PC-3 (cell line): ENCODE measurements at regions not wholly inside any gene's neighbourhood (a gene's known extent, or its start where the extent isn't known, plus 50 kb on each side); places are given as distances from the start of the nearest gene placed in this dataset.

ENCODE experiments used
- ATAC-seq: fragments of 200-7000 bp; cut with Tn5 transposase; 2 replicates; pipeline ENCODE4 v1.9.1; 2020; ENCODE audit warnings: mild to moderate bottlenecking, moderate library complexity
- BruUV-seq: library from RNA; stranded (reverse); fragments of 400-500 nt; replicated peaks from 2 replicates; lab custom pipeline; 2021; lab: Mats Ljungman, UMichigan
- CTCF ChIA-PET: fragments of 300-600 bp; sonication (Branson Sonifier 250); formaldehyde crosslinking; loops from one replicate; lab custom pipeline; 2022; ENCODE audit warnings: antibody characterized with exemption; lab: Charles Lee
- POLR2A ChIA-PET: fragments of 300-600 bp; sonication (Branson Sonifier 250); formaldehyde crosslinking; loops from one replicate; lab custom pipeline; 2022; ENCODE audit warnings: antibody characterized with exemption; ENCODE audit not compliant: unreplicated experiment; lab: Charles Lee
- DNase-seq: peaks from one replicate; pipeline ENCODE4 v3.0.0-alpha.2; 2015
- H2AFZ ChIP-seq: fragments of 300-600 bp; sonication (generic); 2 replicates; pipeline ENCODE4 v1.6.0; 2016; ENCODE audit warnings: antibody characterized with exemption, low read length
- H3F3A ChIP-seq: fragments of 300-600 bp; sonication (generic); one replicate; pipeline ENCODE4 v1.6.0; 2017; ENCODE audit warnings: antibody characterized with exemption, low read length, control low read depth, mild to moderate bottlenecking; ENCODE audit not compliant: unreplicated experiment
- H3K27ac ChIP-seq: fragments of 300-600 bp; sonication (generic); 2 replicates; pipeline ENCODE4 v1.5.1; 2016; ENCODE audit warnings: mild to moderate bottlenecking, low read length
- H3K27me3 ChIP-seq: fragments of 300-600 bp; sonication (generic); 2 replicates; pipeline ENCODE4 v1.6.1; 2016; ENCODE audit warnings: low read length, mixed read lengths
- H3K36me3 ChIP-seq: fragments of 300-600 bp; sonication (generic); 2 replicates; pipeline ENCODE4 v1.6.1; 2016; ENCODE audit warnings: low read depth, mixed run types, low read length, mixed read lengths
- H3K4me1 ChIP-seq: fragments of 300-600 bp; sonication (generic); 2 replicates; pipeline ENCODE4 v1.5.1; 2016; ENCODE audit warnings: low read length; ENCODE audit not compliant: insufficient read depth
- H3K4me2 ChIP-seq: fragments of 300-600 bp; sonication (generic); 2 replicates; pipeline ENCODE4 v1.6.0; 2016; ENCODE audit warnings: low read length
- H3K4me3 ChIP-seq: fragments of 300-600 bp; sonication (generic); 2 replicates; pipeline ENCODE4 v1.5.1; 2016; ENCODE audit warnings: mild to moderate bottlenecking, low read length, mixed read lengths
- H3K79me2 ChIP-seq: fragments of 300-600 bp; sonication (generic); 2 replicates; pipeline ENCODE4 v1.6.1; 2017; ENCODE audit warnings: low read length, mixed read lengths
- H3K9ac ChIP-seq: fragments of 300-600 bp; sonication (generic); 2 replicates; pipeline ENCODE4 v1.6.0; 2016; ENCODE audit warnings: mild to moderate bottlenecking, low read length
- H3K9me2 ChIP-seq: fragments of 300-600 bp; sonication (generic); replicated peaks from 2 replicates; pipeline ENCODE4 v1.6.1; 2016; ENCODE audit warnings: mixed run types, low read length, mixed read lengths
- H3K9me3 ChIP-seq: fragments of 300-600 bp; sonication (generic); 2 replicates; pipeline ENCODE4 v1.6.1; 2016; ENCODE audit warnings: low read length, mixed read lengths
- H4K20me1 ChIP-seq: fragments of 300-600 bp; sonication (generic); 2 replicates; pipeline ENCODE4 v1.6.1; 2016; ENCODE audit warnings: low read length, mixed read lengths
- CTCF ChIP-seq: fragments of 300-600 bp; sonication (generic); conservative IDR thresholded peaks from 2 replicates; pipeline ENCODE4 v1.5.1; 2017; ENCODE audit warnings: antibody characterized with exemption, low read depth, mild to moderate bottlenecking, low read length
- EZH2 ChIP-seq: fragments of 300-600 bp; sonication (generic); IDR thresholded peaks from one replicate; pipeline ENCODE4 v1.6.1; 2017; ENCODE audit warnings: antibody characterized with exemption, mild to moderate bottlenecking, low read length; ENCODE audit not compliant: unreplicated experiment
- EZH2phosphoT487 ChIP-seq: fragments of 300-600 bp; sonication (generic); IDR thresholded peaks from 2 replicates; pipeline ENCODE4 v1.6.1; 2018; ENCODE audit warnings: mild to moderate bottlenecking, antibody characterized with exemption, low read length, borderline replicate concordance
- intact Hi-C: fragments of 100-400 bp; cut with micrococcal nuclease; formaldehyde crosslinking; loops from 2 replicates; pipeline ENCODE4 v1.9.0; 2023

- H3K4me2 ChIP-seq: no peak overlapping the region
- no peak overlapping the region for H2AFZ ChIP-seq
- ChIA-PET POLR2A (no interaction called here), CTCF (no interaction called here)
- H3K79me2 ChIP-seq: no peaks in the 10 kb centered on the region
- ATAC-seq (no peak), DNase-seq (no peak)
- no peaks in the 10 kb centered on the region for H4K20me1 ChIP-seq
- no peaks in the 10 kb centered on the region for H3K9me2 ChIP-seq
- no peak overlapping the region for H3K4me3 ChIP-seq
- no peaks in the 10 kb centered on the region for H3K9me3 ChIP-seq
- no peak for TF ChIP-seq EZH2
- TF ChIP-seq EZH2phosphoT487: no peak
- no peak for TF ChIP-seq CTCF
- no peaks in the 10 kb centered on the region for H3F3A ChIP-seq
- peaks cover 4% of the 10 kb centered on the region; the same call in 1 of the 2 replicates for H3K4me1 ChIP-seq
- intact Hi-C loops: no loop called here
- no TSS peak for BruUV-seq
- no peak overlapping the region for H3K9ac ChIP-seq
- H3K27ac ChIP-seq: no peak overlapping the region
- no peaks in the 10 kb centered on the region for H3K36me3 ChIP-seq
- peaks cover 32% of the 10 kb centered on the region for H3K27me3 ChIP-seq
Observed at GRCh38 chr15:88749699-88750098, 53.5 kb upstream of the ACAN start.

DNA sequence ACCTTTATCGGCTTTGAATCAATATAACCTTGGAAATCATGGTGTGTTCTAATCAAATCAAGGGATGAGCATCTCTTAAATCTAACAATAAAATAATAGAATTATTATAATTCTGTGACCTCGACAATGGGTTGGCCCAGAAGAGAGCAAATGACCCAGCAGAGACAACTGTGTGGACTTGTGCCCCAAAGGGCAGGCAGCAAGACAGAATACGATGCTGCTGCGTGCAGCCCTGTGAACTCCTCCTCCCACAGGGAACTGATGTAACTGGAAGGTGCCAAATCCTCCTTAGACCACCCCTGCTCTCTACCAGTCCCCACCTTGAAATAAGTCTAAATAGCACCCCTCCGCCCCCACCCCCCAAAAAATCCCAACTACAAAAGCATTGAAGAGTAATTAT, 50.7 kb upstream of the ACAN start:
- peaks cover 41% of the 10 kb centered on the region for H3K27me3 ChIP-seq
- TF ChIP-seq EZH2 (no peak), CTCF (no peak), EZH2phosphoT487 (no peak)
- ATAC-seq (no peak), DNase-seq (no peak)
- H3K9ac ChIP-seq: no peak overlapping the region
- H4K20me1 ChIP-seq: no peaks in the 10 kb centered on the region
- H3K4me3 ChIP-seq: no peak overlapping the region
- intact Hi-C loops: no loop called here
- no peak overlapping the region for H3K4me2 ChIP-seq
- no peaks in the 10 kb centered on the region for H3K79me2 ChIP-seq
- ChIA-PET CTCF (no interaction called here), POLR2A (no interaction called here)
- H3K4me1 ChIP-seq: no peaks in the 10 kb centered on the region
- H3K36me3 ChIP-seq: no peaks in the 10 kb centered on the region
- no peak overlapping the region for H3K27ac ChIP-seq
- H3F3A ChIP-seq: no peaks in the 10 kb centered on the region
- H3K9me3 ChIP-seq: no peaks in the 10 kb centered on the region
- no peaks in the 10 kb centered on the region for H3K9me2 ChIP-seq
- no TSS peak for BruUV-seq
- H2AFZ ChIP-seq: no peak overlapping the region

- Histone ChIP-seq H4K20me1 (no peaks in the 10 kb centered on the region), H3K27ac (no peak overlapping the region), H3K9me3 (no peaks in the 10 kb centered on the region), H3K9me2 (no peaks in the 10 kb centered on the region), H3K79me2 (no peaks in the 10 kb centered on the region), H3K36me3 (no peaks in the 10 kb centered on the region), H2AFZ (no peak overlapping the region), H3K4me3 (no peak overlapping the region), H3K4me1 (no peaks in the 10 kb centered on the region), H3K27me3 (peaks cover 42% of the 10 kb centered on the region), H3F3A (no peaks in the 10 kb centered on the region), H3K9ac (no peak overlapping the region), H3K4me2 (no peak overlapping the region)
- DNase-seq (no peak), ATAC-seq (no peak)
- ChIA-PET CTCF (no interaction called here), POLR2A (no interaction called here)
- TF ChIP-seq EZH2phosphoT487 (no peak), EZH2 (no peak), CTCF (no peak)
- intact Hi-C loops: no loop called here
- BruUV-seq: no TSS peak
Observed at GRCh38 chr15:88752951-88753350, 50.3 kb upstream of the ACAN start.
